NCI-H526 treated with DMSO at 0.1 percent for 48 hours (cell line): ENCODE measurements at regions not wholly inside any gene's neighbourhood (a gene's known extent, or its start where the extent isn't known, plus 50 kb on each side); places are given as distances from the start of the nearest gene placed in this dataset.

Experiments used
- DNase-seq: peaks from one replicate; lab custom pipeline; 2025; lab: John Stamatoyannopoulos, UW

GRCh38 chr6:56378507-56378906, 131.1 kb upstream of the COL21A1 start:
- no peak for DNase-seq

GRCh38 chr6:56377295-56377694, 129.9 kb upstream of the COL21A1 start:
- DNase-seq: no peak

- no peak for DNase-seq
Observed at GRCh38 chr6:56375806-56376205, 128.4 kb upstream of the COL21A1 start.

GRCh38 chr6:56374841-56375369, 127.5 kb upstream of the COL21A1 start:
- no peak for DNase-seq

- no peak for DNase-seq
Observed at GRCh38 chr6:56372406-56372995, 125.1 kb upstream of the COL21A1 start.

GRCh38 chr6:56370561-56371211, 123.3 kb upstream of the COL21A1 start:
- DNase-seq: no peak

GRCh38 chr6:56370127-56370540, 122.8 kb upstream of the COL21A1 start:
- DNase-seq: peak; percentile 40

GRCh38 chr6:56368491-56368890, 121.1 kb upstream of the COL21A1 start:
- DNase-seq: no peak

GRCh38 chr6:56366141-56366852, 118.9 kb upstream of the COL21A1 start:
- DNase-seq: no peak

GRCh38 chr6:56364827-56365339, 117.5 kb upstream of the COL21A1 start:
- no peak for DNase-seq

GRCh38 chr6:56364431-56364826, 117.0 kb upstream of the COL21A1 start:
- no peak for DNase-seq

- DNase-seq: no peak
Observed at GRCh38 chr6:56363796-56364430, 116.5 kb upstream of the COL21A1 start.

- DNase-seq: no peak
Observed at GRCh38 chr6:56361812-56362211, 114.4 kb upstream of the COL21A1 start.

GRCh38 chr6:56359201-56359899, 112.0 kb upstream of the COL21A1 start:
- peak; percentile 39 for DNase-seq

GRCh38 chr6:56357616-56358373, 110.4 kb upstream of the COL21A1 start:
- DNase-seq: no peak

- no peak for DNase-seq
Observed at GRCh38 chr6:56356426-56356825, 109.0 kb upstream of the COL21A1 start.

- DNase-seq: no peak
Observed at GRCh38 chr6:56353860-56354259, 106.5 kb upstream of the COL21A1 start.

- DNase-seq: no peak
Observed at GRCh38 chr6:56350628-56351260, 103.4 kb upstream of the COL21A1 start.

- no peak for DNase-seq
Observed at GRCh38 chr6:56349194-56349593, 101.8 kb upstream of the COL21A1 start.

- DNase-seq: no peak
Observed at GRCh38 chr6:56348578-56348977, 101.2 kb upstream of the COL21A1 start.

- DNase-seq: no peak
Observed at GRCh38 chr6:56347526-56347925, 100.1 kb upstream of the COL21A1 start.
